A673 (cell line): ENCODE measurements at regions not wholly inside any gene's neighbourhood (a gene's known extent, or its start where the extent isn't known, plus 50 kb on each side); places are given as distances from the start of the nearest gene placed in this dataset.

Experiments
- BruUV-seq: library from RNA; stranded (reverse); fragments of 400-500 nt; replicated peaks from 2 replicates; lab custom pipeline; 2021; lab: Mats Ljungman, UMichigan
- CTCF ChIA-PET: fragments of 300-600 bp; sonication (Branson Sonifier 250); formaldehyde crosslinking; loops from one replicate; lab custom pipeline; 2022; ENCODE audit warnings: antibody characterized with exemption; lab: Charles Lee
- POLR2A ChIA-PET: fragments of 300-600 bp; sonication (Branson Sonifier 250); formaldehyde crosslinking; loops from one replicate; lab custom pipeline; 2022; ENCODE audit warnings: antibody characterized with exemption; ENCODE audit not compliant: low non-redundant PET; lab: Charles Lee
- DNase-seq: peaks from one replicate; pipeline ENCODE4 v3.0.0-alpha.2; 2015; ENCODE audit warnings: low spot score
- H3K27ac ChIP-seq: fragments of 200-600 bp; sonication (generic); 2 replicates; pipeline ENCODE4 v1.5.1; 2016; ENCODE audit warnings: mixed run types, low read depth, mild to moderate bottlenecking, mixed read lengths, antibody characterized with exemption, low read length; ENCODE audit not compliant: poor library complexity, severe bottlenecking
- H3K27me3 ChIP-seq: fragments of 200-600 bp; sonication (generic); replicated peaks from 2 replicates; pipeline ENCODE4 v1.6.1; 2017; ENCODE audit warnings: mixed run types, low read depth, mild to moderate bottlenecking, mixed read lengths, antibody characterized with exemption, low read length; ENCODE audit not compliant: insufficient read depth, poor library complexity
- H3K36me3 ChIP-seq: fragments of 200-600 bp; sonication (generic); 2 replicates; pipeline ENCODE4 v1.6.1; 2016; ENCODE audit warnings: mixed run types, mild to moderate bottlenecking, mixed read lengths, antibody characterized with exemption, low read length; ENCODE audit not compliant: insufficient read depth, poor library complexity, severe bottlenecking
- H3K4me1 ChIP-seq: fragments of 200-600 bp; sonication (generic); 2 replicates; pipeline ENCODE4 v1.6.1; 2017; ENCODE audit warnings: mixed run types, mild to moderate bottlenecking, mixed read lengths, antibody characterized with exemption, low read length; ENCODE audit not compliant: insufficient read depth, poor library complexity, severe bottlenecking
- H3K4me3 ChIP-seq: fragments of 200-600 bp; sonication (generic); 2 replicates; pipeline ENCODE4 v1.5.1; 2016; ENCODE audit warnings: low read depth, mixed run types, mild to moderate bottlenecking, mixed read lengths, low read length; ENCODE audit not compliant: poor library complexity, severe bottlenecking
- H3K9me3 ChIP-seq: fragments of 200-600 bp; sonication (generic); 2 replicates; pipeline ENCODE4 v1.6.1; 2016; ENCODE audit warnings: mixed run types, low read depth, mild to moderate bottlenecking, mixed read lengths, antibody characterized with exemption, low read length; ENCODE audit not compliant: poor library complexity, severe bottlenecking
- CTCF ChIP-seq: fragments of 300-800, 200-600 bp; sonication (generic); conservative IDR thresholded peaks from 2 replicates; pipeline ENCODE4 v1.5.1; 2017; ENCODE audit warnings: low read depth, mild to moderate bottlenecking, antibody characterized with exemption, low read length, moderate library complexity, mixed read lengths
- EZH2 ChIP-seq: fragments of 200-600 bp; sonication (generic); IDR thresholded peaks from 2 replicates; pipeline ENCODE4 v1.6.1; 2017; ENCODE audit warnings: borderline replicate concordance, low read depth, mild to moderate bottlenecking, mixed read lengths, antibody characterized with exemption, low read length; ENCODE audit not compliant: poor library complexity, severe bottlenecking
- intact Hi-C: fragments of 100-400 bp; cut with micrococcal nuclease; formaldehyde crosslinking; loops from one replicate; pipeline ENCODE4 v1.10.0; 2022; ENCODE audit not compliant: unreplicated experiment

GRCh38 chr21:40923901-40924300 is 76.9 kb upstream of the DSCAM start:
- no peak overlapping the region for H3K27ac ChIP-seq
- intact Hi-C loops: no loop called here
- ChIA-PET POLR2A (no interaction called here), CTCF (no interaction called here)
- H3K36me3 ChIP-seq: no peaks in the 10 kb centered on the region
- no TSS peak for BruUV-seq
- H3K4me3 ChIP-seq: no peak overlapping the region
- no peaks in the 10 kb centered on the region for H3K27me3 ChIP-seq
- DNase-seq: no peak
- H3K4me1 ChIP-seq: no peaks in the 10 kb centered on the region
- H3K9me3 ChIP-seq: peaks cover 4% of the 10 kb centered on the region
- no peak for TF ChIP-seq CTCF

- intact Hi-C loops: no loop called here
- Histone ChIP-seq H3K36me3 (no peaks in the 10 kb centered on the region), H3K27me3 (no peaks in the 10 kb centered on the region), H3K27ac (no peak overlapping the region), H3K4me1 (no peaks in the 10 kb centered on the region), H3K4me3 (no peak overlapping the region), H3K9me3 (peaks cover 4% of the 10 kb centered on the region)
- POLR2A ChIA-PET: no interaction called here
- CTCF ChIA-PET: no interaction called here
- BruUV-seq: no TSS peak
- TF ChIP-seq EZH2: no peak
- no peak for TF ChIP-seq CTCF
- DNase-seq: no peak
Measured at GRCh38 chr21:40924641-40925040, 77.7 kb upstream of the DSCAM start.

GRCh38 chr21:40926238-40926637 is 79.3 kb upstream of the DSCAM start:
- DNase-seq: no peak
- H3K9me3 ChIP-seq: peaks cover 4% of the 10 kb centered on the region
- POLR2A ChIA-PET: no interaction called here
- H3K4me1 ChIP-seq: no peaks in the 10 kb centered on the region
- H3K4me3 ChIP-seq: no peak overlapping the region
- no TSS peak for BruUV-seq
- no peak overlapping the region for H3K27ac ChIP-seq
- TF ChIP-seq EZH2 (no peak), CTCF (no peak)
- H3K27me3 ChIP-seq: no peaks in the 10 kb centered on the region
- intact Hi-C loops: no loop called here
- no peaks in the 10 kb centered on the region for H3K36me3 ChIP-seq
- CTCF ChIA-PET: no interaction called here
